ENCODE measurements at regions not wholly inside any gene's neighbourhood (a gene's known extent, or its start where the extent isn't known, plus 50 kb on each side); places are given as distances from the start of the nearest gene placed in this dataset.
"Not testable (repeated sequence)": the region's sequence is repeated elsewhere in the genome, so short reads cannot be mapped to it uniquely, and the experiment has no call there.

DNA sequence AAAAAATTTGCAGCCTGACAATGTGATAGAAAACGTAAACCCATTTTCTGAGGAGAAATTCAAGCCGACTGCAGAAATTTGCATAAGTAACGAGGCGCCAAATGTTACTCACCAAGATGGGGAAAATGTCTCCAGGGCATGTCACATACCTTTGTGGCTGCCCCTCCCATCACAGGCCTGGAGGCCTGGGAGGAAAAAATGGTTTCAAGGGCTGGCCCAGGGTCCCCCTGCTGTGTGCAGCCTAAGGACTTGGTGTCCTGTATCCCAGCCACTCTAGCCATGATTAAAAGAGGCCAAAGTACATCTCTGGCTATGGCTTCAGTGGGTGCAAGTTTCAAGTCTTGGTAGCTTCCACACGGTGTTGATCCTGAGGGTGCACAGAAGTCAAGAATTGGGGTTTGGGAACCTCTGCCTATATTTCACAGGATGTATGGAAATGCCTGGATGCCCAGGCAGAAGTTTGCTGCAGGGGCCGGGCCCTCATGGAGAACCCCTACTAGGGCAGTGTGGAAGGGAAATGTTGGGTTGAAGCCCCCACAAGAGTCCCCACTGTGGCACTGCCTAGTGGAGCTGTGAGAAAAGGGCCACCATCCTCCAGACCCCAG is 1842.3 kb downstream of the PCDH9 start:
- DNase-seq (ENCODE audit: low read depth), result no peak

DNA sequence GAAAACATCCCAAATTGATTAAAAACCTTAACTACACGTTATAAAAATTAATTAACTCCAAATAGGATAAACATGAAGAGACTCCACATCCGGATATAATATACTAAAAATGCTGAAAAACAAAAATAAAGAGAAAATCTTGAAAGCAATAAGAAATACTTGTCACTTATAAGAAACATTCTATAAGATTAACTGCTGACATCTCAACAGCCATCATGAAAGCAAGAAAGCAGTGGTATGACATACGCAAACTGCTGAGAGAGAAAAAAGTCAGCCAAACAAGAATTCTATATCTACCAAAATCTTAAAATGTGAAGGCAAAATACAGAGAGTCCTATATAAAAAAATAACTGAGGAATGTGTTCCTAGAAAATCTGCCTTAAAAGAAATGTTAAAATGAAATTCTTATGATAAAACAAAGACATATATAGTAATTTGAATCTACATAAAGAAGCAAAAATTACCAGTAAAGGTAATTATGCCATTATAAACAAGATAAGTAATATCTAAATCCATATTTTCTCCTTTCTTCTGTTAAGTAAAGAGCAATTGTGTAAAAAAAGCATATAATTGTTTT is 1851.1 kb downstream of the PCDH9 start:
- no peak for DNase-seq (ENCODE audit: low read depth)

DNA sequence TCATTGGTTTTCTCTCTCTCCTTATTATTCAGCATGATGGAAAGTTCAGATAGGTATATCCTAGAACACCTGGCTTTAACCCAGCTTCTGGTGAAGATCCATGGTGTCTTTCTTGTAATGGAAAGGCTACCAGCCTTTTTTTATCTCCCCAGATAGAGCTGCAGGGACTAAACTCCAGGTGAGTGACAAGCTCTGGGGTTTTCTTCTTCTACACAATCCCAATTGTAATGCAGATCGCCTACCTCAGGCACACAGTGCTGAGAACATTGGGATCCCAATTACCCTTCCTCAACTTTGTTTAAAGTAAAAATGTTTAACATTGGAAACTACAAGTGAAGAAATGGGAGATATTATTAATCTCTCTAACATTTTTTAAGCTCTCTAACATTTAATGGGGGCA is 1851.7 kb downstream of the PCDH9 start:
- DNase-seq (ENCODE audit: low read depth), result no peak

DNA sequence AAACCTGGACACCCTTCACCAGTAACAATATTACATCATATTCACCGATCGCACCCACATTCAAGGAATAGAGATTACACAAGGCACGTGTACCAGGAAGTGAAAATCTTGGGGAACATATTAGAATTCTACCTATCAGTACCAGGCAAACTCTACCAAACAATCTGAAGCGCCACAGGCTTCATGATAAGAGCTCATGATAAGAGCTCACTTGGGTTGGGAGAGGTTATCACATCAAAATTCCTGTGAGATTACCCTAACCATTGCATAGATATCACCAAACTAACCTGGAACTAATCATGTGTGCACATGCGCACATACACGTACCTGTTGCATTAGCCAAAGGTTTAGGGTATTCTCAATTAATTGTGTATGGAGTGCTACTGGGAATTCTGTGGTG is 1861.3 kb downstream of the PCDH9 start:
- no peak for DNase-seq (ENCODE audit: low read depth)

DNA sequence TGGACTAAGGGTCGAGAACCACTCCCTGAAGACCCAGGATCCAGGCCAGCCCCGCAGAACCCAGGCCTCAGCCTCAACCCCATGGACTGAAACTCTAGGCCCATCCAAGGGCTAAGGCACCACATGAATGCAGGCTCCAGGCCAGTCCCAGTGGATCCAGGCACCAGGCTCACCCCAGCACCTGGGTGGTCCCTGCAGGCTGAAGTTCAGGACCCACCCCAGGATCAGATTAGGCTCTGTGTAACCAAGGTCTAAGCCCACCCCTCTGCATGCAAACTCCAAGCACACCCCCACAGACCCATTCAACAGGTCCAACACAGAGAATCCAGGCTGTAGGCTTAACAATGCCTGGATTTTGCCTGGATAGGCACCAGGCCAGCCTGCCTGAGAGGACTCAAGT is 1876.2 kb downstream of the PCDH9 start:
- DNase-seq (ENCODE audit: low read depth), result no peak

DNA sequence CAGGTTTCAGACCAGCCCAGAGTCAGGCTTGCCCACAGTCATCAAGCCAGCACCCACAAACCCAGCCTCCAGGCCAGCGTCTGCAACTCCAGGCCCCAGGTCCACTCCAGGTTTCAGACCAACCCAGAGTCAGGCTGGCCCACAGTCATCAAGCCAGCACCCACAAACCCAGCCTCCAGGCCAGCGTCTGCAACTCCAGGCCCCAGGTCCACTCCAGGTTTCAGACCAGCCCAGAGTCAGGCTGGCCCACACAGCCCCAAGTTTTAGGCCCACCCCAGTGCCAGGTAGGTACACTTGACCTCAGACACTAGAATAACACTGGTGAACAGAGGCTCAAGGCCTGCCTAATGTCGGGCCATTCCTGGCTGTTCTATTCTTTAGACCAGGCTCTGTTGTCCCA is 1877.0 kb downstream of the PCDH9 start:
- DNase-seq (ENCODE audit: low read depth), result not testable (repeated sequence)

DNA sequence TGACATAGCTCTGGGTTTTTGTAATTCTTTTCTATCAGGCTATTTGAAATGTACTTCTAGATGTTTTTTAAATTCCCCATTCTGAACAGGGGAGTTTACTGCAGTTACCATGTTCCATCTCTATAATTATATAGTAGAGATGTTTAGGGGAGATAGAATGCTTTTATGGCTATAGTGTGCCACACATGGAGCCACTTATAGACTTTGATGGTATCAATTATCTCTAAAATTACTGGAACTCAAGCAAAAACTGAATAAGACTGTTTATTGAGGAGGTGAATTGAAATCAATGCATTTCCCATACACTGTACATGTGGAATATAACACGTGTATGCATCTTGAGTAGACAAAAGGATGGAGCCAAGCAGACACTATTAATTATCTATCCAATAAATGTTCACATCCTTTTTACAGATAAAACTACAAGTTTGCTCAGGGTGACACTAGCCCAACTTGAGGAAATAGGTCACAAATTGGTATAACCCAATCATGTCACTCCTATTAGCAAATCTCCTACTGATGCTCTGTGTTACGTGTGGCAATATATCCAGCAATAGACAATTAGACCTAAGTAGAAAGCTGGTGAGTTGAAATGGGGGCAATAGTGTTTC is 1882.6 kb downstream of the PCDH9 start:
- no peak for DNase-seq (ENCODE audit: low read depth)

DNA sequence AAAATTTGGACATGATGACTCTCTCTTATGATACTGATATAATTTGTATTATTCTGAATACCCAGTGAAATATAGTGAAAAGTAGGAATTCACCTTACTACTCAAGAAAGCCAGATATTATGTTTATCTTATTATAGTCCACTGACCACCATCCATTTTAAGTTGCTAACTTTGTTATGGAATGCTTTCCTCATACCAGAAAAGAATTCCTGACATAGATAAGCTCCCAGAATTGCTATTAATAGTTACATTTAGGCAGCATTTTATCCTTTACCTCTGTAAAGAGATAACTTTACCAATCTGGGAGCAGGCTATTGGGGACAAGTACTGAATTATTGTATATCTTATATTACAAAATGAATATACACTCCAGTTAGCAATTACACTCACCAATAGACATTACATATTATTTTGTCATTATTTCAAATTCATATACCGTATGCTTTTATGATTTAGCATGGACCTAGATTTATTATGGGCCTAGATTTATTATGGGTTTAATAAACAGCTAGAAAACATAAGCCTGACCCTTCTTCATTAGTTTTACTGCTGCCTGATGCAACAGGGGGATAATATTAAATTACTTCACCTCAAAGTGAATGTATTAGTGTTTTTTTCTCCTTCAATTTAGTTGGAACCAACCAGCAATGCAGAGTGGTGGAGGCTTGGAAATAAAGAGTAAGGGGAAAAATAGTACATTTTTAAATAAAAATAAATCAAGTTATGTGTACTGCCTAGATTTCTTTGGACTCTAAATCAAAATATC is 1886.1 kb downstream of the PCDH9 start:
- DNase-seq (ENCODE audit: low read depth), result no peak

DNA sequence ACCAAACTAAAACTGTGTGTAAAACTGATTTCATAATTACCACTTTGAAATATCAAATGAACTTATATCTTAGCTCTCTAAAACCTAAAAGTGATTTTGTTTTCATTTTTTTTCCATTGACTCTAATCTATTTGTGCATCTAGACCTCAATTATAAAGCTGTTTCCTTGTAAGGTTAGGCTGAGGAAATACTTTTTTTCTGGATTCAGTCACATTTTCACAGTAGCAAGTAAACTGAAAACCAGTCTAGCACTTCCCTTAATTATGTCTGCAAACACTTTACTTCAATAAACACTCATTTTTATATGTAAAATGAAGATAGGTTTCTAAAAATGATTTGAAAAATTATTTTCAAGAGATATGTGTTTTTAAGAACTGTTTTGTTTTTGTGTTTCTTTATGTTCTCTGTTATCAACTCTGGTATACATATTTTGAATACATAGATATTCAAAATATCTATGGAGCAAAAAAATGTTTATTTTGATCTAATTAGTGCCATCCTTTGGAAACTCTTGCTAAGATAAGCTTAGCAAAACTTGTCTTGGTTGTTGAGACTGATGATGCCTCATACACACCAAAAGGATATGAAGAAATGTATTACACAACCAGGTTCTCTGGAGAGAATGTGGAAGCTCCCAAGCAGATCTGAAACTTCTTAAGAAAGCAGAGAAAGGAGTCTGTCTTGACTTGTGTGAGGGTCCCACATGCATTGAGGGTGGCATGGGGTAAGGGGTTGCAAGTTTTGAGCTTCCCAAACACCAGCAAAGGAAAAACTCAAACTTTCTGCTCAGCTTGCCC is 1887.4 kb downstream of the PCDH9 start:
- no peak for DNase-seq (ENCODE audit: low read depth)

DNA sequence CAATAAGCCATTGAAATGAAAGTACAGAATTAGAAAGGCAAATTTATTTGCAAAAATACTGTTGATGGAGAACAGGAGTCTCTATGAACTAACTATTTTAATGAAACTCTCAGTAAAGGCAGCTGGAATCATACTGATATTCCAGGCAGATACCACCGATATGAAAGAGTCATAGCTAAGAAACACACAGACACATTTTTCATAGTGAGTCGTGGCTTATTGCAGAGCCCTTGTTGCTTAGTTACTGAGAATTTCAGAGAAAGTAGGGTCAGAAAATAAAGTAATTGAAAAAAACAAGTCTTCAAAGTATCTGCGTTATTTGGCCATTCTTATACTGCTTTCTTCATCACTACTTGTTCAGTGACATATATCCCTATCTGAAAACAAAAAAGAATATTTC is 1890.9 kb downstream of the PCDH9 start:
- DNase-seq (ENCODE audit: low read depth), result no peak

DNA sequence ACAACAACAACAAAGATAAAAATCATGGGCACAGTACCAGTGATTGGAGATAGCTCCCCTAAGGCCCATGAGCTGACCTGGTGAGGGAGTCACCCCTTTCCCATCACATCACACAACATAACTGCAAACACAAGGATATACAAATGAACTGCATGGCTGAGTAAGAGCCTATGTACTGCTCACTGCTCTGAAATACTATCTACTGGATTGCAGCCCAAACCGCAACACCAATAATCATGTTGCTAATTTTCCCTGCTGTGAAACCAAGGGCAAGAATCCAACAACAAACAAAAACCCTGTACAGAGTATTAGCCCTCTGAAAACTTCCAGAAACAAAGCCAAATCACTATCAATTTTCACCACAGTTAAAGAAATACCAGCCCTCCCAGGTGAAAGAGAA is 1893.2 kb downstream of the PCDH9 start:
- no peak for DNase-seq (ENCODE audit: low read depth)

DNA sequence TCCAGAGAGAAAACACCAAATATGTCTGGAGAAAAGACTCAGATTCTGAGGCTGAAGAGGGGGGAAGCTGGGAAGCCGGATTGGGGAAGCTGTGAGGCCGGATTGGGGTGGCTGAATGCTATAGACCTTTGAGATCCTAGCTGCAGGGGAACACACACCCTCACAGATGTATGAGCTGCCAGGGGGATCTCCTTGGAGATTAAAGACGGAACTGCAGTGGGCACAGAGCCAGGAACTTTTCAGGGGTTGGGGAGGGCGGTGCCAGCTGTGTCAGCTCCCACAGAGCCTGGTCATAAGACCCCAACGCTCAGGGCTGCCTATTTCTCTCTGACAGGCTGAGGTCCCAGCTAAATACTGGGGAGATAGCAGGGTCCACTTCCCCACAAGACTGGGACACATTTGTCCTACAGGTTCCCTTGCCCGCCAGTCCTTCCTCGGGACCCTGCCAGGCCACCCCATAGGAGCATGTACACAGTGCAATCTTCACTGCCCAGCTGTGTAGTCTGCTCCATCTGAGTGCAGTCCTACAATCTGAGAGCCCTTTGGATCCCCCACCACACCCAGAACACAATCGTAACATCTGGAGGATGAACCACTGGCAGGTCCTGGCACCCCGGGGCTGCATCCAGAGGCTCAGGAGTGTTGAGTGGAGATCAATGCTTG is 1893.9 kb downstream of the PCDH9 start:
- DNase-seq (ENCODE audit: low read depth), result no peak

DNA sequence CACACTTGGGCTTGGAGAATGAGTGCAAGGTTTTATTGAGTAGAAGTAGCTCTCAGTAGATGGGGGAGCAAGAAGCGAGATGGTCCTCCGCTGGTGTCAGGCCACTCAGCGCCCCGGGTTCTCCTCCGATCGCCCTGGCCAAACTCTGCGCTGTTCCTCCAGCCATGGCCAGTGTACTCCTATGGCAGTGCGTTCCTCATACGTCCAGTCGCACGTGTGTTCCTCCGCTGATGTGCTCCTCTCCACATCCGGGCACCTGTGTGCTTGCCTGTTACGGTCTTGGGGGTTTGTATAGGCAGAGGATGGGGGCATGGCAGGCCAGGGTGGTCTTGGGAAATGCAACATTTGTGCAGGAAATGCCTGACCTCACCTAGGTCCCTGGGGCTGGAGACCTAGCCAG is 1899.4 kb downstream of the PCDH9 start:
- no peak for DNase-seq (ENCODE audit: low read depth)

DNA sequence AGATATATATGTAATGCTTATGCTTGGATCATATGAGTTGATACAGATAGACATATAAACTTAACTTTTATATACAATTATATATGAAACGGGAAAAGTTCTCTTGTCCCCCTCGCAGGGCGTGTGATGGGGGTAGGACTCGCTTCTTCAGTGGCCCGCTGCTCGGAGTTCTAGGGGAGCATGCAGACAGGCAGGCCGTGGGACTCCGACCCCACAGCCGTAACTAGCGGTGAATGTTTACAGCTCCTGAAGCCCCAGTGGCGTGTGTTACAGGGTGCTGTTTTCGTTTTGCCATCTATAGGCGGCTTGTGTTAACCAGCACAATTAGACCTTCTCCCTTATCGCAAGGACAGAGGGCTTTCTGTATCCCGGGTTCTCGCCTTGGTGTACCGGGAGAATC is 1899.8 kb downstream of the PCDH9 start:
- DNase-seq (ENCODE audit: low read depth), result no peak

DNA sequence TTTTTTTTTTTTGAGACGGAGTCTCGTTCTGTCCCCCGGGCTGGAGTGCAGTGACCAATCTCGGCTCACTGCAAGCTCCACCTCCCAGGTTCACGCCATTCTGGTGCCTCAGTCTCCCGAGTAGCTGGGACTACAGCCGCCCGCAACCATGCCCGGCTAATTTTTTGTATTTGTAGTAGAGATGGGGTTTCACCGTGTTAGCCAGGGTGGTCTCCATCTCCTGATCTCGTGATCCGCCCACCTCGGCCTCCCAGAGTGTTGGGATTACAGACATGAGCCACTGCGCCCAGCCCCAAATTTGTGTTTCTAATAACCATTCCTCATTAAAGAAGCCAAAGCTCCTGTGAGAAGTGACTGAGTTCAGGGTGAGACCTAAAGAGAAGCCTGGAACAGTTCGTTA is 1906.9 kb downstream of the PCDH9 start:
- not testable (repeated sequence) for DNase-seq (ENCODE audit: low read depth)

DNA sequence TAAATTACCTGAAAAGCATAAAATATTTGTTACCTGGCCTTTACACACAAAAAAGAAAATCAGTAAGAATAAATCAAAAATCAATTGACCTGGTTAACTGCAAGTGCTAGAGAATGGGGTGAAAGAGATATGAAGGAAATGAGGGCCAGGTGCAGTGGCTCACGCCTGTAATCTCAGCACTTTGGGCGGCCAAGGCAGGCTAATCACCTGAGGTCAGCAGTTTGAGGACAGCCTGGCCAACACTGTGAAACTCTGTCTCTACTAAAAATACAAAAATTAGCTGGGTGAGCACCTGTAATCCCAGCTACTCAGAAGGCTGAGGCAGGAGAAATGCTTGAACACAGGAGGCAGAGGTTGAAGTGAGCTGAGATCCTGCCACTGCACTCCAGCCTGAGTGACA is 1908.7 kb downstream of the PCDH9 start:
- not testable (repeated sequence) for DNase-seq (ENCODE audit: low read depth)

DNA sequence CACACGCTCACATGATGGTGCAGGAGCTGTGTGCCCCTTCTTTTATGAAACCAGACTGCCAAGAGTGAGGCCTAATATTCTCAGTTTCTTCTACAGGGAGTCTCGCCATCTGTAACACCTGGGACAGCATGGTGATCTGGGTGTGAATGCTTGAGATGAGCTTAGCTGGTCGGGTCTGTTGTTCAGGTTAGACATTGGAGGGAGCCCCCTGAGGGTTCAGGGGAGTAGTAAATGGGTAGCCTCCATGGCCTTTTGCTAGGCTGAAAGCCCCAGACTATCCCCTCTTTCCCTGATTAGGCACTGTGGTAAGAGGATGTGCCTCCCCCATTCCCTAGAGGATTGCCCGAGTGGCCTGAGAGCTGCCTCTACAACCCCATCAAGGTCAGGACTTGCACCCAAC is 1916.1 kb downstream of the PCDH9 start:
- no peak for DNase-seq (ENCODE audit: low read depth)

DNA sequence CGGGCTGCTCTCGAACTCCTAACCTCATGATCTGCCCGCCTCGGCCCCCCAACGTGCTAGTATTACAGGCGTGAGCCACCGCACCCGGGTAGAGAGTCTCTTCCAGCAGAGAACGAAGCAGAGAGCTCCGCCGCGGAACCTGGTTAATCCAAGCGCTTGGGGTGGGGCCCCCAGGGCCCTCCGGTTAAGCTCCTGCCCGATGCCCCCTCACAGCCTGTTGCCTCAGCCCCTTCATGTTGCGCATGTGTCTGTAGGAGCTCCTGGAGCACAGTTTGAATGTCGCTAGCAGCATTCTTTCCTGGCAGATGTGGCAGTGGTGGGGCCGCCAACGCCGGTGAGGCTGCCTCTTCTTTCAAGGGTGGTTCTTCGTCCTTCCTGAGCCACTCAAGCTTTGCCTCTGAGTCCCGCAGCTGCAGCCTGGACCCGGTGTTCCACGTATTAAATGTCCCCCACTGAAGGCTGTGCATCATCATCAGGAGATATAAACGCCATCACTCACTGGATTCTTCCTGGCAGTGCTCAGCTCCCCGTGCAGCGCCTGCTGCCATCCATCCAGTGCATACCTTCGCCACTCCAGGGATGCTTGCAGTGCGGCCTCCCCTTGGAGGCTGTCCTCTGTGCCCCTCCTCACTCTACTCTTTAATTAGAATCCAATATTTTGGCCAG is 1919.3 kb downstream of the PCDH9 start:
- no peak for DNase-seq (ENCODE audit: low read depth)

DNA sequence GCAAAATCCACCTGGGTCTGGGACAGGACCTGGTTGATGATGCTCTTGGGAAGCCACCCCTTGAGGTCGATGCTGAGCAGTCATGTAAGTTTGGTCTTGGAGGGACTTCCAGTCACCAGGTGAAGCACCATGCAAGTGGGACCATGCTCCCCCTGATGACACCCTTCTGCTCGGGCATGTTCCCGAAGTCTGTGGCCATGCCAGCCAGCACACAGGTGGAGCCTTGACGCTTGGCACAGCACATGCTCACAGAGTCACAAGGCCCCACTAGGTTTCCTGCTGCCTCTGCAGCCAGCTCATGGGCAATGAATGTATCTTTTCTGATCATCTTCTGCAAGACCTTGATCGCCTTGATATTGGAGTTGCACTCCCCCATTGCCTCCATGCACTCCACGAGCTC is 1920.2 kb downstream of the PCDH9 start:
- DNase-seq (ENCODE audit: low read depth), result no peak

DNA sequence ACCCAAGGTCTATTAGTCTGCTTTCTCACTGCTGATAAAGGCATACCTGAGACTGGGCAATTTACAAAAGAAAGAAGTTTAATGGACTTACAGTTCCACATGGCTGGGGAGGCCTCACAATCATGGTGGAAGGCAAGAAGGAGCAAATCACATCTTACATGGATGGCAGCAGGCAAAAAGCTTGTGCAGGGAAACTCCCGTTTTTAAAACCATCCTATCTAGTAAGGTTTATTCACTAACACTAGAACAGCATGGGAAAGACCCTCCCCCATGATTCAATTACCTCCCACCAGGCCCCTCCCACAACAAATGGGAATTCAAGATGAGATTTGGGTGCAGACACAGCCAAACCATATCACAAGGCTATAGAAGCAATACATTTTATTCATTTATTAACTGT is 1921.4 kb downstream of the PCDH9 start:
- DNase-seq (ENCODE audit: low read depth), result not testable (repeated sequence)

DNA sequence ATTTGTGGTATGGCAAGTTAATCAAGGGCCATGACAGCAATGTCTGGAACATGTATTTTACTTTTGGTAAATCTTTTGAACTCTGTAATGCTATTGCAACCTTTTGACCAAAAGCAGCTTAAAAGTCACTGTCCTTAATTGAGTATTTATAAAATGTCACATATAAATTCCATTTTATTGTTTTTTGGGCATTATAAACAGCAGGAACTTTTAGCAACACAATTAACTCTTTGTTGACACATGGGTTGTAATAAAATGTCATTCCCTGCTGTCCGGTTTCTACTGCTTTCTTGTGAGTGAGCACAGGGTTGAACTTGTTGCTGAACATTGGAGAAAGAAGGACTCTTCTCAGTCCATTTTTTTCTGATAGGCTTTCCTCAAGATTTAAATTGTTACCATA is 1923.1 kb downstream of the PCDH9 start:
- DNase-seq (ENCODE audit: low read depth), result no peak

All from Daoy (cell line).